H1 (cell line): ENCODE measurements at regions not wholly inside any gene's neighbourhood (a gene's known extent, or its start where the extent isn't known, plus 50 kb on each side); places are given as distances from the start of the nearest gene placed in this dataset.

ENCODE experiments used
- CTCF ChIA-PET: fragments of 300-600 bp; sonication (Branson Sonifier 250); formaldehyde crosslinking; loops from one replicate; lab custom pipeline; 2021; ENCODE audit not compliant: partially characterized antibody; lab: Charles Lee
- POLR2A ChIA-PET: fragments of 300-600 bp; sonication (Branson Sonifier 250); formaldehyde crosslinking; loops from one replicate; lab custom pipeline; 2021; ENCODE audit warnings: inconsistent platforms; ENCODE audit not compliant: partially characterized antibody; lab: Charles Lee
- DNase-seq, 2 experiments: peaks; one replicate each; pipeline versions ENCODE4 v3.0.0 to v3.0.0-alpha.2; 2010 to 2022; ENCODE audit warnings: low spot score in 2 of 2, low read depth in 1 of 2, mixed read lengths in 1 of 2
- FAIRE-seq: peaks from 2 replicates; lab custom pipeline; 2011; peaks lifted over from hg19 to GRCh38; lab: Jason Lieb, UNC
- H2AFZ ChIP-seq: 2 replicates; pipeline ENCODE4 v1.8.1; 2012; ENCODE audit warnings: low read length, inconsistent platforms
- H2AK5ac ChIP-seq: 2 replicates; pipeline ENCODE4 v1.6.1; 2013; ENCODE audit warnings: low read depth, low read length
- H2BK120ac ChIP-seq: replicated peaks from 2 replicates; pipeline ENCODE3; 2013; ENCODE audit warnings: low read depth, low read length, inconsistent platforms
- H2BK12ac ChIP-seq: 2 replicates; pipeline ENCODE4 v1.6.1; 2013; ENCODE audit warnings: low read depth, low read length
- H2BK15ac ChIP-seq: 2 replicates; pipeline ENCODE4 v1.6.1; 2013; ENCODE audit warnings: low read length
- H2BK20ac ChIP-seq: 2 replicates; pipeline ENCODE4 v1.6.1; 2013; ENCODE audit warnings: low read length
- H2BK5ac ChIP-seq: 2 replicates; pipeline ENCODE4 v1.6.1; 2013; ENCODE audit warnings: low read depth, low read length
- H3K14ac ChIP-seq: 2 replicates; pipeline ENCODE4 v1.6.1; 2013; ENCODE audit warnings: inconsistent platforms; ENCODE audit not compliant: insufficient read length
- H3K18ac ChIP-seq: 2 replicates; pipeline ENCODE4 v1.6.1; 2013; ENCODE audit warnings: low read length; ENCODE audit errors: extremely low read depth
- H3K23ac ChIP-seq: 2 replicates; pipeline ENCODE4 v1.6.1; 2013; ENCODE audit warnings: inconsistent platforms; ENCODE audit not compliant: insufficient read length
- H3K23me2 ChIP-seq: 2 replicates; pipeline ENCODE4 v1.6.1; 2013; ENCODE audit warnings: low read depth, low read length
- H3K27ac ChIP-seq: 2 replicates; pipeline ENCODE4 v1.6.1; 2011; ENCODE audit warnings: low read depth, low read length, inconsistent platforms
- H3K27me3 ChIP-seq, 4 experiments: replicated peaks in 1 of 4; 1 replicate in 1 of 4; 2 replicates in 3 of 4; pipeline versions ENCODE4 v1.6.1 to v1.8.1; 2011 to 2013; ENCODE audit warnings: low read length in 3 of 4, mild to moderate bottlenecking in 3 of 4, inconsistent platforms in 2 of 4, mixed read lengths in 2 of 4, moderate library complexity in 1 of 4; ENCODE audit not compliant: control insufficient read depth in 3 of 4, insufficient read depth in 3 of 4; ENCODE audit errors: extremely low read depth in 1 of 4
- H3K36me3 ChIP-seq, 4 experiments: 2 replicates each; pipeline versions ENCODE4 v1.6.1 to v1.8.1; 2011 to 2013; ENCODE audit warnings: mild to moderate bottlenecking in 4 of 4, low read length in 3 of 4, moderate library complexity in 2 of 4, control low read depth in 1 of 4, inconsistent platforms in 1 of 4; ENCODE audit not compliant: insufficient read depth in 4 of 4, control insufficient read depth in 2 of 4
- H3K4ac ChIP-seq: replicated peaks from 2 replicates; pipeline ENCODE3; 2013; ENCODE audit warnings: low read length, low read depth, mixed read lengths, inconsistent platforms; ENCODE audit not compliant: insufficient read length
- H3K4me1 ChIP-seq, 4 experiments: replicated peaks in 1 of 4; 1 replicate in 1 of 4; 2 replicates in 3 of 4; pipeline versions ENCODE4 v1.6.1 to v1.8.1; 2011 to 2013; ENCODE audit warnings: low read length in 3 of 4, inconsistent platforms in 2 of 4, mixed read lengths in 1 of 4; ENCODE audit not compliant: insufficient read depth in 4 of 4, control insufficient read depth in 3 of 4
- H3K4me2 ChIP-seq, 2 experiments: 2 replicates each; pipeline versions ENCODE4 v1.6.1 to v1.8.1; 2011 to 2013; ENCODE audit warnings: low read depth in 2 of 2, low read length in 2 of 2, control low read depth in 1 of 2, inconsistent platforms in 1 of 2, mild to moderate bottlenecking in 1 of 2; ENCODE audit not compliant: insufficient read depth in 1 of 2
- H3K4me3 ChIP-seq, 4 experiments: fragments of 200-600, 300-600 bp in 1 of 4; sonication (generic), shearing (Covaris generic), sonication (Bioruptor Twin) in 1 of 4; 2 replicates each; pipeline versions ENCODE4 v1.5.1 to v1.8.1; 2011 to 2016; ENCODE audit warnings: low read length in 4 of 4, low read depth in 3 of 4, control low read depth in 2 of 4, inconsistent platforms in 2 of 4, mild to moderate bottlenecking in 2 of 4, mixed read lengths in 1 of 4, moderate library complexity in 1 of 4; ENCODE audit not compliant: insufficient read depth in 2 of 4; ENCODE audit errors: extremely low read depth in 1 of 4
- H3K56ac ChIP-seq: replicated peaks from 2 replicates; pipeline ENCODE3; 2013; ENCODE audit warnings: low read depth, mild to moderate bottlenecking, mixed read lengths, low read length, inconsistent platforms; ENCODE audit not compliant: insufficient read length
- H3K79me1 ChIP-seq: 2 replicates; pipeline ENCODE4 v1.6.1; 2013; ENCODE audit warnings: low read depth, low read length, control low read depth
- H3K79me2 ChIP-seq, 2 experiments: 2 replicates each; pipeline versions ENCODE4 v1.6.1 to v1.8.1; 2012 to 2013; ENCODE audit warnings: low read length in 2 of 2, mild to moderate bottlenecking in 2 of 2, inconsistent platforms in 1 of 2; ENCODE audit not compliant: insufficient read depth in 2 of 2, control insufficient read depth in 1 of 2
- H3K9ac ChIP-seq, 4 experiments: replicated peaks in 1 of 4; 1 replicate in 1 of 4; 2 replicates in 3 of 4; pipeline versions ENCODE4 v1.6.1 to v1.8.1; 2011 to 2013; ENCODE audit warnings: low read depth in 3 of 4, low read length in 3 of 4, control low read depth in 2 of 4, mild to moderate bottlenecking in 2 of 4, moderate library complexity in 2 of 4, inconsistent platforms in 1 of 4; ENCODE audit errors: extremely low read depth in 1 of 4
- H3K9me3 ChIP-seq, 2 experiments: 2 replicates each; pipeline versions ENCODE4 v1.6.1 to v1.8.1; 2012 to 2013; ENCODE audit warnings: mild to moderate bottlenecking in 2 of 2, moderate library complexity in 2 of 2, control low read depth in 1 of 2, inconsistent platforms in 1 of 2, low read depth in 1 of 2, low read length in 1 of 2, mixed read lengths in 1 of 2; ENCODE audit not compliant: insufficient read depth in 2 of 2
- H4K20me1 ChIP-seq, 2 experiments: replicated peaks in 1 of 2; 2 replicates each; pipeline versions ENCODE3 to v1.8.1; 2011 to 2013; ENCODE audit warnings: inconsistent platforms in 2 of 2, low read length in 2 of 2, mild to moderate bottlenecking in 1 of 2; ENCODE audit not compliant: insufficient read depth in 2 of 2, control insufficient read depth in 1 of 2
- H4K5ac ChIP-seq: 2 replicates; pipeline ENCODE4 v1.6.1; 2013; ENCODE audit warnings: low read length, low read depth, mixed read lengths, inconsistent platforms; ENCODE audit not compliant: insufficient read length
- H4K8ac ChIP-seq: 2 replicates; pipeline ENCODE4 v1.8.0; 2013; ENCODE audit warnings: mild to moderate bottlenecking, moderate library complexity, low read length, inconsistent platforms; ENCODE audit not compliant: insufficient read depth; ENCODE audit errors: extremely low read depth
- H4K91ac ChIP-seq: replicated peaks from 2 replicates; pipeline ENCODE3; 2013; ENCODE audit warnings: low read length, mixed read lengths, inconsistent platforms; ENCODE audit not compliant: insufficient read length
- POLR2AphosphoS5 ChIP-seq: IDR thresholded peaks from 2 replicates; pipeline ENCODE4 v1.6.1; 2011; ENCODE audit warnings: low read depth, low read length
- POU5F1 ChIP-seq: IDR thresholded peaks from 2 replicates; pipeline ENCODE4 v1.6.1; 2011; ENCODE audit warnings: low read depth, mild to moderate bottlenecking, low read length, moderate library complexity
- RBBP5 ChIP-seq: IDR thresholded peaks from 2 replicates; pipeline ENCODE4 v1.7.1; 2012; ENCODE audit warnings: low read depth, mild to moderate bottlenecking, inconsistent platforms, low read length, moderate library complexity, borderline replicate concordance
- SIN3A ChIP-seq, 2 experiments: IDR thresholded peaks in 1 of 2; conservative IDR thresholded peaks in 1 of 2; 2 replicates each; pipeline ENCODE4 v1.6.1; 2011 to 2012; ENCODE audit warnings: low read length in 2 of 2, improper control_type of control experiment in 1 of 2, low read depth in 1 of 2, mild to moderate bottlenecking in 1 of 2
- SRF ChIP-seq: IDR thresholded peaks from 2 replicates; pipeline ENCODE4 v1.6.1; 2011; ENCODE audit warnings: mild to moderate bottlenecking, low read depth, low read length, moderate library complexity
- TBP ChIP-seq: IDR thresholded peaks from 2 replicates; pipeline ENCODE4 v1.6.1; 2011; ENCODE audit warnings: low read depth, low read length, improper control_type of control experiment
- TCF12 ChIP-seq: IDR thresholded peaks from 2 replicates; pipeline ENCODE4 v1.6.1; 2011; ENCODE audit warnings: low read depth, mild to moderate bottlenecking, low read length
- WGBS, 2 experiments: shearing (Covaris generic) in 1 of 2; methylation state at CpG; one replicate each; pipeline versions ENCODE4 v1.1.6 to v1.1.7; 2013 to 2015; ENCODE audit warnings: low lambda C conversion rate in 2 of 2, mixed read lengths in 2 of 2, inconsistent platforms in 1 of 2, low coverage in 1 of 2, missing lambda C conversion rate in 1 of 2; ENCODE audit not compliant: insufficient replicate concordance in 2 of 2, insufficient coverage in 1 of 2, insufficient read length in 1 of 2; ENCODE audit errors: extremely low coverage in 1 of 2, missing lambda C conversion rate in 1 of 2; 5-methylcytosine and 5-hydroxymethylcytosine counted together

DNA sequence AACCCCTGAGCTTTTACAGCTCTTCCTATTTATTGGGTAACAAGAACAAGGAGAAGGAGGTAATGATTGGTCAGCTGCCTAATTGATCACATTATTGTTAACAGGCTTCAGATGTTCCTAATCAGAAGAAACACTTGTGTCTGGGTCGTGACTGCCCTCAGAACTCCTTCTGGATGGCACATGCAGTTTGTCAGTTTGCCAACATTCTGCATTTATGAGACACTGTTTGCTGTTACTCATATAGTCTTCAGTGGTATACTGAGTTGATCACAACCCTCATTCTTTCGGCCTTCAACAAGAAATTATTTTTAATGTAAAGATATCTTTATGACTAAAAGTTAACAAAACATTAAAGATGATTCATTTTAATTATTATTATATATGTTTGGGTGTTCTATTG, 95.7 kb upstream of the DOCK10 start:
- Histone ChIP-seq H3K23ac (no peak overlapping the region), H3K79me1 (no peaks in the 10 kb centered on the region), H3K18ac (no peak overlapping the region), H2BK120ac (no peak overlapping the region), H2BK20ac (no peak overlapping the region), H3K56ac (no peak overlapping the region), H3K79me2 (no peaks in the 10 kb centered on the region), H3K9me3 (no peaks in the 10 kb centered on the region), H3K36me3 (no peaks in the 10 kb centered on the region), H2BK5ac (no peak overlapping the region), H3K27ac (no peak overlapping the region), H2BK15ac (no peak overlapping the region), H3K4me1 (no peaks in the 10 kb centered on the region), H3K27me3 (no peaks in the 10 kb centered on the region), H2BK12ac (no peak overlapping the region), H3K4me2 (no peak overlapping the region), H2AK5ac (no peak overlapping the region), H4K5ac (no peak overlapping the region), H4K20me1 (no peaks in the 10 kb centered on the region), H3K4ac (no peak overlapping the region), H3K9ac (no peak overlapping the region), H2AFZ (no peak overlapping the region), H4K8ac (no peak overlapping the region), H3K14ac (no peak overlapping the region), H3K23me2 (no peaks in the 10 kb centered on the region), H3K4me3 (no peak overlapping the region), H4K91ac (no peak overlapping the region)
- WGBS, 2 experiments, result 83% methylated on average over 2 of the region's 2 CpGs; no CpG with 5 or more reads in 1 of the 2 experiments
- ChIA-PET CTCF (interaction anchor here (1.4 kb wide), 1 partner anchor 16 kb away, joined by 5 read pairs; no protein-coding TSS in a partner anchor), POLR2A (no interaction called here)
- FAIRE-seq (no peak), DNase-seq (no peak)
- TF ChIP-seq TCF12 (no peak), RBBP5 (no peak), SRF (no peak), POLR2AphosphoS5 (no peak), POU5F1 (no peak), TBP (no peak), SIN3A (conservative IDR thresholded peaks at IDR 0.05 in 1 of 2, IDR thresholded peaks at IDR 0.05 in 1 of 2; ENCODE audit: low read depth in 1 of 2, low read length in 2 of 2) (no peak)
